GM21381 (cell line): ENCODE measurements at regions not wholly inside any gene's neighbourhood (a gene's known extent, or its start where the extent isn't known, plus 50 kb on each side); places are given as distances from the start of the nearest gene placed in this dataset.

ENCODE experiments used
- ATAC-seq: cut with Tn5 transposase; IDR thresholded peaks from one replicate; pipeline ENCODE4 v1.9.1; 2021; ENCODE audit warnings: mild to moderate bottlenecking, moderate library complexity; ENCODE audit not compliant: unreplicated experiment

GRCh38 chr13:29664591-29664990 is 69.1 kb upstream of the SLC7A1 start:
- no peak for ATAC-seq

GRCh38 chr13:29654843-29655547 is 59.5 kb upstream of the SLC7A1 start:
- ATAC-seq = no peak

GRCh38 chr13:29654384-29654783 is 58.9 kb upstream of the SLC7A1 start:
- no peak for ATAC-seq

GRCh38 chr13:29648760-29649159 is 53.3 kb upstream of the SLC7A1 start:
- ATAC-seq = no peak
